NCI-H69 (cell line): ENCODE measurements at regions not wholly inside any gene's neighbourhood (a gene's known extent, or its start where the extent isn't known, plus 50 kb on each side); places are given as distances from the start of the nearest gene placed in this dataset.
"Not testable (repeated sequence)": the region's sequence is repeated elsewhere in the genome, so short reads cannot be mapped to it uniquely, and the experiment has no call there.

Source experiments
- DNase-seq: peaks from one replicate; lab custom pipeline; 2025; lab: John Stamatoyannopoulos, UW

DNA sequence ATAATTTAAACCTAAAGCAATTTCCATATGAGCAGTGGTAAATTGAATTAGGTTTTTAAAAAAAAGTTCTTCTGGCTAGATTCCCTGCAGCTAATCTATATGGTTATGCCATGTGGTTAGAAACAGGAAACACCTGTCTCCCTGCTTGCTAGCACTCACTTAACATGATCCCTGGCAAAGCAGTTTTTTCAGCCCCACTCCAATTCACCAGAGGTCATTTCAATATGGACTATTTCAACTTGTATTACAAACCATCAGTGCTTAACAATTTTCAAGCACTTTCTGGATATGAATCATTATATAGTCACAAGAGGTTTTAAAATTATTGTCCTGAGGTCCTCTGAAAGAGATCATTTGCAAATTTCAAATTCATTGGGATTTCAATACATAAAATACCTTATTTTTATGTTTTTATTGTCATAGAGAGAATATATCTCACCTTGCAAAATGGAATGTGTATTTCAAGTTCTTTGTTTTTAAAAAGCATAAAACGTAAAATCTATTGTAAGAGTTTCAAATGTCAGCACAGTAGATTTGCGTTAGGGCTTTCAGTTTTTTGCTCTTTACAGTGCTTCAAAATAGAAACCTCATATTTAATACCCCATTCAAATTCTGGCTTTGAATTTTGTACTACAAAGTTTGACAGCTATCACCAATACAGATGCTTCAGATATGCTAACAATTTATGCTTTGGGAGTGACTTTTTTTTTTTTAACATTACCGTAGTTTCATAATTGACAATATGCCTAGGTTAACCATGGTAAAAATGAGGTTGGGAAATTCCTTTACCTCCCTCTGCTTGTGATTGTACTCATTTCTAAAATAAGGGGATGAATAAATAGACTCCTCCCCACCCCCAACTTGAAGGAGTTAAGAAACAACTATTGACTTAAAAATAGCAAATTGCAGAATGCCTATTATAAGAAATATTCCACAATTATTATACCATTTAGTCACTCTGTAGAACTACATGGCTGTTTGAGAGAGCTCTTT, 117.5 kb upstream of the HGF start:
- peak; percentile 13 for DNase-seq

DNA sequence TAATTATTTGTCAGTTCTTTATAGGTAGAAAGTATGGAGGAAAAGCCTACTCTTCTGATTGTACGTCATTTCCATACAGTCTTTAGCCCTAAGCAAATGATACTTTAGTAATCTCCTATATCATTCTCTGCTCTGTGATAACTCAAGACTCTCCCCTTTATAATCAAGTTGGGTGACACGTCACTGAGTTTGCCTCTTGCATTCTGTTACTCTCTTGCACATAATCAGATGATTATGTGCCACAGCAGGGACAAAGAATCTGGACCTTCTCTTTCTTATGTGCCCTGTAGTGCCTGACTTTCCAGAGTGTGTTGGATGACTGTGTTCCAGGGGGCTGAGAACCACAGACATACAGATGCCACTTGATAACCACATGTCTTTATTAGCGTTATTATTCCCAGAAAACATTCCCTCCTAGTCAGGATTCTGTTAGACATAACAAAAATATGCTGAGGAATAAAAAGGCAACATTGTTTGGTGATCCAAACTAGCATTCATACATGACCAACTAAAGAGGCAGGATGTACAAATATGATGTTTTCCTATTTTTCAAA, 116.4 kb upstream of the HGF start:
- DNase-seq = no peak

DNA sequence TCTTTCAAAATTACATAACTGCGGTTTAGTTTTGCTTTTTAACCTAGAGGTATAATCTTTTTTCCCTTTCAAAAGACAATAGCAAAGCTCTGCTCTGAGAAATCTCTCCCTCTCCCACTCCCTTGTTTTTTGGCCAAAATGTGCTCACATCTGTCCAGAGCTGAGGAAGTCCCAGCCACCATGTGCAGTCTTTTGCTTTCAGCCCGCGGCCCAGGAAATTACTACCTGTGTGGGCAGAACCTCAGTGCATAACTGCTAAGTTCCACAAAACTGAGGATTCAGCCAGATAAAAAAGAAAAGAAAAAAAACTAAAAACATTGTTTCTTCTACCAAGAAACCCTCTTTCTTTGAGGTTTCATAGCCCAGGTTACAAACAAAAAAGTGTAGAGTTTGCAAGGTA, 115.0 kb upstream of the HGF start:
- DNase-seq = no peak

DNA sequence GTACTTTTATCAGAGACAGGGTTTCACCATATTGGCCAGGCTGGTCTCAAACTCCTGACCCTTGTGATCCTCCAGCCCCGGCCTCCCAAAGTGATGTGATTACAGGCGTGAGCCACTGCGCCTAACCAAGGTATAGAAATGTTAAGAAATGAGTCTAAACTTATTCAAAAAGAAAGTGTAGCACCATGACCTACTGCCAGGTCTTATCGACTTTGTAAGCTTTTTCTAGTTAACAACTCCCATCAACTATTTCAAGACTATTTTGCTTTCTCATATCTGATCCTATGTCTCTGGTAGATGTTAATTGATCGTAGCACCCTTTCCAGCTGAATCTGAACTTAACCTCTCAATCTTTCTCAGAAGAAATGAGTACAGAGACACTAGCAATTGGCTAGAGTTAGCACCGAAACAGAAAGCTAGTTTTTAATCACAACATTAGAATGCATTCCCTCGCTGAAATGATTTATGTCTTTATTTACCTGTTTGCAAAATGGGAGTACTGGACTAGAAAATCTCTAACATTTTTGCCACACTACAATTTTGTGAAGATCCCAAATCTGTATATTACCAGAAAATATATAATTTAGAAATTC, 114.0 kb upstream of the HGF start:
- no peak for DNase-seq

DNA sequence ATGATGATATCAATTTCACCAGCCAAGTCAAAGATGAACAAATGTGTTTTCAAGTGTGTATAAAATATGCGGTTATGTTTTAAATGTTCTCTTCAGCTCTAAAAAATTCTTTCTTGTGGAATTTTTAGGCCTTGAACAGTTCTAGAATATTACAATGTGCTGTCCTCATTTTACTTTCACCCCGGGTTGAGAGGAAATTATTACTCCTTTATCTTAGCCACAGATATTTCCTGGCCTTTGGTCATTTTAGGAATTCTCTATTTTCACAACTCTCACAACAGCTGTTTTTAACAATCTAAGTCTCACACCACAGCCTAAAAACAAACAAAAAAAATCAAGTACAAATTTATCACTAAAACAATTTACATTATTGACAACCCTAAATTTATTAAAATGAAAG, 112.2 kb upstream of the HGF start:
- no peak for DNase-seq

DNA sequence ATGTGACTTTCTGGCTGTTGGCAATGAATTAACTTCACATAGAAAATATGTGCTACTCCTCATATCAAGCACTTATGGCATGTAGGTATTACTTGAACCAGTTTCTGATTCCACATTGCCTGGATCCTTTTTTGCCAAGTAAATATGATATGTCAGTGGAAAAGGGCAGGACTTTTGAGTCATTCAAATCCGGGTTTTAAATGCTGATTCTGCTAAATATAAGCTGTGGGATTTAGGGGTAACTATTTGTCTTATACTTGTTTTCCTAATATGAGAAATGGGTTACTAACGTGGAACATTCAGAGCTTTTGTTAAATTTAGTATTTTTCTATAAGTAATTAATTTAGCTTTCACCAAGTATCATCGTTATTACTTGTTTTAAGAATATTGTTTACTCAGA, 108.0 kb upstream of the HGF start:
- no peak for DNase-seq

DNA sequence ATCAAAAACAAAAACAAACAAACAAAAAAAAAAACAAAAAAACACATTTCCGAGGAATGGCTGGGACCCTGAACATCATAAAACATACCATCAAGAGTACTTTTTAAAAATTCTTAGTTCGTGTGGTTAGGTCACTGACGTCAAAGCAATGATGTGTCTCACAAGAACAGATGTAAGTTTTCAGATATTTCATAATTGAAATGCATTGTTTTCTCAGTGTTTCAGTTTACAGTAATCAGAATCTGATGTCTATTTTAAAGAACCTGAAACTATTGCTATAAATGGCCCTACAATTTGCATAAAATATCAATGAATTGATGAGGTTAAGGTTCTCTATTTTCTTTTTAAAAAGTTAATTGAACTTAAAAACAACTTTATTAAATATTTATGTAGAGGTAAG, 103.7 kb upstream of the HGF start:
- DNase-seq = no peak

DNA sequence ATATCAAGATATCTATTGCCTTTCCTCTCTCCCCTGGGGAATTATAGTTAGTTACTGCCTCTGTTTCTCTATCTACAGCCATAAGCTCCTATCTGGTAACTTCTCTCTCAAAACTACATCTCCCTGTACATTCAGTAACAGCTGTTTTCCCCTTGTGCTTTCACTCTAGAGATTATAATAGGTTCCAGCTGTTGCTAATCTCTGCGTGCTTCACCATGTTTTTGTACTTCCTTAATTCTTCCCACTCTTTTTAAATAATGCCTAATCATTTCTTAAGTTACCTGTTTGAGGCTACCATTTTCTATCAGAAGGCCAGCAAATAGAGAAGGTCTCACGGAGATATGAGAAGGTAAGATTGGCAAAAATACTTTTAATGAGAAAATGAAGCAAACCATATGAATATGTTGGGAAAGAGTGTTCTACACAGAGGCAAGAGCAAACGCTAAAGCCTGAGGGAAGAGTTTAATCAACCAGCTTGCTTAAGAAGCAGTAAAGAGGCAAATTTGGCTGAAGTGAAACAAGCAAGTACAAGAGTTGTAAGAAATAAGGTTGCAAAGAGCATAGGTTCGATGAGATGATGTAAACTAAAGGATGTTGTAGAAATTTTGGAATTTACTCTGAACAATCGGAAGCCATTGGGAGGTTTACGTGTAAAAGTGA, 101.9 kb upstream of the HGF start:
- no peak for DNase-seq

DNA sequence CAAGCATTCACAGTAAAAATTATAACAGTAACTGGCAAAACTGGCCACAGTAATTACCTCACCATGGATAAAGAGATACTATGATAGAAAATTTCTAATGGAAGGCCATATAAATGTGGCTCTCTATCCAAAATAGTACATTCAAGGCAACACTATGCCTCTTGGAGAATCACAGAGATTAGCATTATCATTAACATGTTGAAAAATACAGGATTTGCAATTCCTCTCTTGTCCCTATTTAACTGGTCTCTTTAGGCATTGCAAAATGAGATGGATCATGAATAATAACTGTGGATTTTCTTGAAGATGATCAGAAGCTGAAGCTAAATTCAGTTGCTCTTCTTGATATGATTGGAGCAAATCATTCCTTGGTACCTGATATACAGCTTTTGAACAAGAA, 100.8 kb upstream of the HGF start:
- no peak for DNase-seq

DNA sequence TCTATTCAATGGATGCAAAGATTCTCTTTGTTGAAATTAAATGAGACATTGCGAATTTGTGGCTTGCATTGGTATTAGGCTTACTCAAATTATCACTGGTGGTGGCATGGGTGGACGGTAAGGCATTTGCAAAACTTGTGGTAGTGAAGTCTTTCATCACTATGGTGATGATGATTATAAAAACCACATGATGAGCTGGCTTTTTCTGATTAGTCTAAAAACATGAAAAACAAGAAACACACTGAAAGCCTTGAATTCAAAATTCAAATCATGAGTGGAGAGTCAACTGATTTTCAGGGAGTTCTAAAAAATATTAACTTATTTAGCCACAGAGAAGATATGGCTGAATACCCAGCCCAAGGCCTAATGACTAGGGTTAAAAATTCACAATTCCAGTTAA, 99.8 kb upstream of the HGF start:
- no peak for DNase-seq

DNA sequence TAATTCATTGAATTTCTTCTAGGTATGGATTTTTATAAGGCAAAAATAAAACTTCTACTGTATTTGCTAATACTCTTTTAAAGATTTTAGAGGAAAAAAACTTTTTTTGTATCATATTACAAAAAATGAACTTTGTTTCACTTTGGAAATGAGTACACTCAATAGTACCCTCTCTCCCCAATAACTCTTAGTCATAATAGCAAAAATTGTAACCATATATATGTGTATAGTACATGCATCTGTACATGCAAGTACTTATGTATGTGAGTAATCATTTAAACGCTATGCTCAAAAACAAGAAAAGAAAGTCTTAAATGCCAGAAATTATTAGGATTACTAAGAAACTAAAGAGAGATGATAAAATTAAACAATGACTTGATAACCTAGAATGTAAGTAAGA, 95.9 kb upstream of the HGF start:
- DNase-seq = no peak

DNA sequence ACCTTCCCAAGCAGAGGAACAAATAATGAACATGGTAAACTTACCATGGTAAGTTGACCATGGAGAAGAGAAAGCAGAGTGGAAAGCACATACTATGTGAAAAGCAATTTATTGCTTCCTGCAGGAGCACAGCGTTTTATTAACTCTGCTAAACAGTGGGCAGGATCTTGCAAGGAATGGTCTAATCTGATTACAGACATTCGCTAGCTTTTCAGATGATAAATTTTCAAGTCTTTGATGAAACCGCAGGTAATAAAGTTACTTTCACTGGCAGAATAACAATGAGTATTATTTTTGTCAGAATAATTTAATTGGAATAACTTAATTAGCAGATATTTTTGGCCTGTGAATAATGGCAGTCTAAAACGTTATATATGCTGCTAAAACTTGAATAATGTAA, 89.6 kb upstream of the HGF start:
- no peak for DNase-seq

DNA sequence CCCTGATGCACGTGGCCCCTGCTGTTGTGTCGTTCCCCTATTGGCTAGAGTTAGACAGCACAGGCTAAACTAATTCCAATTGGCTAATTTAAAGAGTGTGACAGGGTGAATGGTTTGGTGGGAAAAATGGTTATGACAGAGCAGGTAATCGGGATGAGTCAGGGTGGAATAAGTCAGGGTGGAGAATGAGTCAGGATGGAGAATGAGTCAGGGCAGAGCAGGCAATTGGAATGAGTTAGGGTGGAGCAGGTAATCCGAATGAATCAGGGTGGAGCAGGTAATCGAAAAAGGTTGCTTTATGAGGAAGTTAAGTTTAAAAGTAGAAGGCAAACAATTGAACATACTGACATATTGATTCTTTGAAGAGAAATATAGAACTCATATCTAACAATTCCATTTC, 89.0 kb upstream of the HGF start:
- DNase-seq = not testable (repeated sequence)

DNA sequence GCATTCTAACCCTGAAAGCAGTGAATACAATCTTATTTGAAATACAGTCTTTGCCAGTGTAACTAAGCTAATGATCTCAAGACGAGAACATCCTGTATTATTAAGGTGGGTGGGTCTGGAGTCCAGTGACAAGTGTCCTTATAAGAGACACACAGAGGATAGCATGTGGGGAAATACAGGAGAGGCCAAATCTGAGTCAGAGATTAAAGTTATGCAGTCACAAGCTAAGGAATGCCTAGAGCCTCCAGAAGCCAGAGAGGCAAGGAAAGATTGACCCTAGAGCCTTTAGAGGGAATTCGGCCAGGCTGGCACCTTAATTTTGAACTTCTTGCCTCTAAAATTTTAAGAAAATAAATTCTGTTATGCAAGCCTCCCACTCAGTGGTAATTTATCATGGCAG, 87.5 kb upstream of the HGF start:
- DNase-seq = no peak

DNA sequence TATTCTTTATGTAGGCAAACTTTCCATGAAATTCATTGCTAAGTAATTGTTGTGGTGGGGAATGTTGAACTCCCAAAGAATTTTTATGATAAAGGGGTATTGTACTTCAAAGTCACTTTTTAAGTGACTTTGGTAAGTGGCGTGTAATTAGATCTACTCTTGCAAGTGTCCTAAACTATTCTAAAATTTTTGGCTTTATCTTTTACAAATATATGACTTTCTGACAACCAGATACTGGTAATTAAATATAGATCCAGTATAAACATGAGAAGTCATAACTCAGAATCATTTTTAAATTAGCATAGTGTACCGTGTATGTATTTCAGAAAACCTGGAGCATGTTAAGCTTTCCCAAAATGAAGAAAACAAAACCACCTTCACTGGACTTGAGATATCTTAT, 84.7 kb upstream of the HGF start:
- DNase-seq = no peak

DNA sequence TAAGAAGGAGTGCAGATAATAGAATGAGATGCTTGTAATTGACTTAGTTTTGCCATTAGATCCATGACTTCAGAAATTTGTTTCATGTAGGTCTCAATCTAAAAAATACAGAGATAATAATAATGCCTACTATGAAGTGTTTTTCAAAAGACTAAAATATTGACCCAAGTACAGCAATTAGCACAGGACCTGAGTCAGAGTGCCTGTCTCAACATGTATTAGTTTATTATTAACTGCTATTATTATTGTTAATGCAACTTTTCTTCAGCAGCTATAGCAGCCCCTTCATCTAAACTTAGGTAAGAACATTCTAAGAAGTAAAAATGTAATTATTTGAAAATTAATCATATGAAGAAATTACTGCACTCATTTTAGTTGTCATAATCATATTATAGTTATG, 82.9 kb upstream of the HGF start:
- DNase-seq = no peak

DNA sequence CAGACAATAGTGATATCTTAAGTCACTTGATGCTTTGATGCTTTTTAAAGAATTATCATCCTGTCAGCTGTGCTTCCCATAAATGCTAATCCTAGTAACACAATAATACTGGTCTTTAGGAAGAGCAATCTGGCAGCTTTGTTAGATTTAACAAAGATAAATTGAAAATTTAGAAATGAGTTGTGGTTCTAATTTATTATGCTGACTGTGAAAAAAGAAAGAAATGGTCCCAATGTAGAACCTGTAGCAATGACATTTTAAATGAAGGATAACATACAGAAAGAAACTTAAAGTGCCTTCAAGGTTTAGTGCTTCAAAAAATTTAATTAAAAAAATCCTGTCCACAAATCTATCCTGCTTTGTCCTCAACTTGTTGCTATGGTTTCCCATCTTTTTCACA, 81.6 kb upstream of the HGF start:
- DNase-seq = no peak

DNA sequence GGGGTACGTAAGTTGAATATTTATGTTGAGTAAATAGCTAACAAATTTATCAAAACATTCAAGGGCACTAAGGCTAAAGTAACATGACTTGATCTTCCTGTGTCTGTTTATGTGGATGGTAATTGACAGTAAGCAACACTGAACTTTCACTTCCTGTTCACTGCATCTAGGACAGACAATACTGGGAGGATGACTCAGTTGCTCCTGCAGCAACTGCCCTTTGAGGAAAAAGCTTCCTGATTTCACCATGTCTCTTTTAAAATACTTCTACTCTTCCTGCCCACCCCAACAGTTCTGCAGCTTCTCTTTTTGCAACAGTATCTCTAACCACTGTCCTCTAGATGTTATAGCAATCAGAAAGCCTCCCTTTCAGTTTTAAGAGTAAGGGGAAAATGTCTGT, 76.6 kb upstream of the HGF start:
- peak; percentile 23 for DNase-seq

DNA sequence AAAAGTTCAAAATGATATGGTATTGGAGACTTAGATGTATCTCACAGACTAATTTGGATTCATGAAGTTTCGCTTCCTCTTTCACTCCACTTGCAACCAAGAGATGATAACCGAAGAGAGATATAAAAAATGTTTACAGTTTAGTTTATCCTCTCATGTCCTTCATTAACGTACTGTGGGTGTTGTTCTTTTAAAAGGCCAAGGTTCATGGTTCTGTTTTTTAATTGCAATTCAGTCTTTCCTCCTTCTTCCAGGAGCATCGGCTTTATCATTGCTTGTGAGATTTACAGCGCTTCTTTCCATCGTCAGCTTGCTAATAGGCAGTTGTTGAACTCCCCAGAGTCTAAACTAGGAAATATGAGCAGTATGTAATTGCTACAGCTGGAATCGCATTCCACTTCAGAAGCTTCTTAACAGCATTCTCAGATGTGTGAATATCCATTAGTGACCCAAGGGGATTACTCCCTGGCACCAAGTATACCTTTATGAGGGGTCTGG, 75.9 kb upstream of the HGF start:
- DNase-seq = peak; percentile 79

DNA sequence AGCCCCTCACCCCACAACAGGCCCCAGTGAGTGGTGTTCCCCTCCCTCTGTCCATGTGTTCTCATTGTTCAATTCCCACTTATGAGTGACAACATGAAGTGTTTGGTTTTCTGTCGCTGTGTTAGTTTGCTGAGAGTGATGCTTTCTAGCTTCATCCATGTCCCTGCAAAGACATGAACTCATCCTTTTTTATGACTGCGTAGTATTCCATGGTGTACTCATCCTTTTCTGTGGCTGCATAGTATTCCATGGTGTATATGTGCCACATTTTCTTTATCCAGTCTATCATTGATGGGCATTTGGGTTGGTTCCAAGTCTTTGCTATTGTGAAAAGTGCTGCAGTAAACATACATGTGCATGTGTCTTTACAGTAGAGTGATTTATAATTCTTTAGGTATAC, 73.8 kb upstream of the HGF start:
- DNase-seq = not testable (repeated sequence)

DNA sequence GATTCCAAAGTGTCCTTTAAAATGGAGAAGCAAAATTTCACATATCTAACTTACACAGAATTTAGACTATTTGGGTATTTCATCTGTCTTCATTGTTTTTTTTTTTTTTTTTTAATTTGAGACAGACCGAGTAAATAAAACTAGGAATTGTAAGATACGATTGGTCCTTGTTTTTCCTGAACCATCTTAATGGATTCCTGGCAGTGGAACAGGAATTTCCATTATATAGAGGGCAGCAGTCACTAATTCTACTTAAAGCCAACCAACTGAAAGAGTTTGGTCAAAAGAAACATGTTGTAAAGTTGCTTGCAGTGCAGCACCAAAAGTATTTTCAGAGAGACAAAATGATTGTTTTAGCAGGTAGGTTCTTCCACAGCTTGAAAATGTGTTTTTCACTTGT, 72.5 kb upstream of the HGF start:
- no peak for DNase-seq

DNA sequence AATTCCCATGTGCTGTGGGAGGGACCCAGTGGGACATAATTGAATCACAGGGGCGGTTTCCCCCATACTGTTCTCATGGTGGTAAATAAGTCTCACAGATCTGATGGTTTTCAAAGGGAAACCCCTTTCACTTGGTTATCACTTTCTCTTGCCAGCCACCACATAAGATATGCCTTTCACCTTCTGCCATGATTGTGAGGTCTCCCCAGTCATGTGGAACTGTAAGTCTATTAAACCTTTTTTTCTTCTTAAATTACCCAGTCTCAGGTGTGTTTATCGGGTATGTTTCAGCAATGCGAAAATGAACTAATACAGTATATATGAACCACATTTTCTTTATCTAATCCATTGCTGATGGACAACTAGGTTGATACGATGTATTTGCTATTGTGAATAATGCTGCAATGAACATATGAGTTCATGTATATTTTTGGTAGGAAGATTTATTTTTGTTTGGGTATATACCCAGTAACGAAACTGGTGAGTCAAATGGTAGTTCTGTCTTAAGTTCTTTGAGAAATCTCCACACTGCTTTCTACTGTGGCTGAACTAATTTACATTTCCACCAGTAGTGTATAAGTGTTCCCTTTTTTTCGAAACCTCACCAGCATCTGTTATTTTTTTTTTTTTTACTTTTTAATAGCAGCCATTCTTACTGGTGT, 70.0 kb upstream of the HGF start:
- DNase-seq = no peak
